Natural killer cell (primary cell): ENCODE measurements at regions not wholly inside any gene's neighbourhood (a gene's known extent, or its start where the extent isn't known, plus 50 kb on each side); places are given as distances from the start of the nearest gene placed in this dataset.
"Not testable (repeated sequence)": the region's sequence is repeated elsewhere in the genome, so short reads cannot be mapped to it uniquely, and the experiment has no call there.

Experiments
- ATAC-seq, 3 donors: fragments of 150-1000 bp in 2 of 3; fragments of 200-7000 bp in 1 of 3; cut with Tn5 transposase; 1 replicate in 1 of 3; 2 replicates in 2 of 3; pipeline ENCODE4 v1.10.0; 2021; ENCODE audit warnings: mild to moderate bottlenecking in 2 of 3, moderate library complexity in 2 of 3
- DNase-seq, 2 donors: peaks; one replicate each; pipeline versions ENCODE4 v3.0.0 to v3.0.0-alpha.2; 2013 to 2021; ENCODE audit warnings: mixed read lengths in 1 of 2
- H3K27ac ChIP-seq: one replicate; pipeline ENCODE4 v1.5.1; 2013; ENCODE audit warnings: mild to moderate bottlenecking, low read length
- H3K27me3 ChIP-seq: one replicate; pipeline ENCODE4 v1.6.1; 2013; ENCODE audit warnings: low read length; ENCODE audit not compliant: control insufficient read depth, insufficient read depth
- H3K36me3 ChIP-seq: one replicate; pipeline ENCODE4 v1.6.1; 2013; ENCODE audit warnings: low read length; ENCODE audit not compliant: control insufficient read depth, insufficient read depth
- H3K4me1 ChIP-seq: one replicate; pipeline ENCODE4 v1.6.1; 2013; ENCODE audit warnings: low read length; ENCODE audit not compliant: control insufficient read depth, insufficient read depth
- H3K4me3 ChIP-seq: one replicate; pipeline ENCODE4 v1.5.1; 2013; ENCODE audit warnings: low read length
- H3K9me3 ChIP-seq: one replicate; pipeline ENCODE4 v1.6.1; 2013; ENCODE audit warnings: low read length; ENCODE audit not compliant: control insufficient read depth, insufficient read depth
- H3K27ac Mint-ChIP-seq, 2 donors: one replicate each; pipeline ENCODE4 v1.8.0; 2022; ENCODE audit warnings: mild to moderate bottlenecking in 2 of 2, mixed read lengths in 2 of 2, moderate library complexity in 1 of 2
- H3K27me3 Mint-ChIP-seq, 2 donors: one replicate each; pipeline ENCODE4 v1.8.0; 2022; ENCODE audit warnings: low read depth in 2 of 2, mixed read lengths in 2 of 2
- H3K36me3 Mint-ChIP-seq: one replicate; pipeline ENCODE4 v1.8.0; 2022; ENCODE audit warnings: mixed read lengths
- H3K4me1 Mint-ChIP-seq, 2 donors: one replicate each; pipeline ENCODE4 v1.8.0; 2022; ENCODE audit warnings: mixed read lengths in 2 of 2
- H3K4me3 Mint-ChIP-seq: one replicate; pipeline ENCODE4 v1.8.0; 2022; ENCODE audit warnings: mild to moderate bottlenecking, moderate library complexity, mixed read lengths
- H3K9me3 Mint-ChIP-seq, 2 donors: one replicate each; pipeline ENCODE4 v1.8.0; 2022; ENCODE audit warnings: mixed read lengths in 2 of 2
- CTCF ChIP-seq: fragments of 200-600 bp; IDR thresholded peaks from one replicate; pipeline ENCODE4 v1.8.0; 2022; ENCODE audit warnings: antibody characterized with exemption
- WGBS: methylation state at CpG from one replicate; pipeline ENCODE4 v1.1.7; 2013; ENCODE audit warnings: missing lambda C conversion rate; ENCODE audit not compliant: insufficient coverage; 5-methylcytosine and 5-hydroxymethylcytosine counted together
- intact Hi-C: fragments of 100-400 bp; cut with micrococcal nuclease; formaldehyde crosslinking; loops from one replicate; pipeline ENCODE4 v1.14.2; 2022

- DNase-seq (no peak), ATAC-seq (no peak)
- no peak for TF ChIP-seq CTCF
- Histone ChIP-seq H3K36me3 (no peaks in the 10 kb centered on the region), H3K4me1 (no peaks in the 10 kb centered on the region), H3K9me3 (no peaks in the 10 kb centered on the region), H3K4me3 (no peak overlapping the region), H3K27me3 (no peaks in the 10 kb centered on the region), H3K27ac (no peak overlapping the region)
- H3K4me1 Mint-ChIP-seq: no peaks in the 10 kb centered on the region
- peaks cover 12 to 14% of the 10 kb centered on the region in 2 donors for H3K9me3 Mint-ChIP-seq
- intact Hi-C loops: no loop called here
- H3K4me3 Mint-ChIP-seq: no peak overlapping the region
- no peak overlapping the region for H3K27ac Mint-ChIP-seq
- 44% methylated on average over 2 of the region's 2 CpGs for WGBS
- peaks cover 6% of the 10 kb centered on the region for H3K36me3 Mint-ChIP-seq
- no peaks in the 10 kb centered on the region for H3K27me3 Mint-ChIP-seq
Observed at GRCh38 chr6:54533567-54533966, 225.3 kb downstream of the TINAG start.

- 50% methylated on average over 1 of the region's 1 CpG for WGBS
- TF ChIP-seq CTCF: no peak
- DNase-seq: no peak
- no peaks in the 10 kb centered on the region for H3K36me3 ChIP-seq
- no peaks in the 10 kb centered on the region for H3K36me3 Mint-ChIP-seq
- H3K4me3 Mint-ChIP-seq: no peak overlapping the region
- ATAC-seq: no peak
- H3K9me3 Mint-ChIP-seq: peaks cover 11 to 12% of the 10 kb centered on the region in 2 donors
- H3K4me1 Mint-ChIP-seq: no peaks in the 10 kb centered on the region
- no peaks in the 10 kb centered on the region for H3K9me3 ChIP-seq
- H3K27me3 ChIP-seq: no peaks in the 10 kb centered on the region
- H3K27me3 Mint-ChIP-seq: no peaks in the 10 kb centered on the region
- H3K27ac ChIP-seq: no peak overlapping the region
- H3K27ac Mint-ChIP-seq: no peak overlapping the region
- intact Hi-C loops: no loop called here
- no peak overlapping the region for H3K4me3 ChIP-seq
- no peaks in the 10 kb centered on the region for H3K4me1 ChIP-seq
Observed at GRCh38 chr6:54535568-54535967, 227.3 kb downstream of the TINAG start.

DNA sequence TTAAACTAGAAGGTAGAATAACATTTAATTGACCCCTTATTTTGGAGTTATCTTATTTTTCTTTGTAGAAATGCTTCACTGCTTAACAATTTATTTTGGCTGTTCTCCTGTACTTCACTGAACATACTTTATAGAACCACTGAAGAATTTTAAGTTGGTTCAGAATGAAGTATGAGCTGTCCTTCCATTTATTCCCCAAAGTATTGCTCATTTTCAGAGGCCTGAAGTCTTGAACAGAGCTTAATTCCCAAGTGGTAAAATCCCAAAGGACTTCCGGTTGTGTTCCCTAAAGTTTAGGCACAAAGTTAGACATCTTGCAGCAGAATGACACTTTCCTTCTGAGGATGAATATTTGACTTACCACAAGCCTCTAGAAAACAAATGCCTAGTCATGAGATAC, 233.3 kb downstream of the TINAG start:
- H3K36me3 ChIP-seq: no peaks in the 10 kb centered on the region
- no peaks in the 10 kb centered on the region for H3K27me3 ChIP-seq
- DNase-seq (no peak), ATAC-seq (no peak)
- no peaks in the 10 kb centered on the region for H3K27me3 Mint-ChIP-seq
- no peaks in the 10 kb centered on the region for H3K9me3 ChIP-seq
- no peak for TF ChIP-seq CTCF
- no peak overlapping the region for H3K27ac ChIP-seq
- intact Hi-C loops: no loop called here
- no peak overlapping the region for H3K4me3 ChIP-seq
- WGBS: 89% methylated on average over 1 of the region's 1 CpG
- H3K4me3 Mint-ChIP-seq: no peak overlapping the region
- peaks cover 8 to 12% of the 10 kb centered on the region in 2 donors for H3K9me3 Mint-ChIP-seq
- H3K4me1 Mint-ChIP-seq: no peaks in the 10 kb centered on the region
- H3K36me3 Mint-ChIP-seq: peaks cover 5% of the 10 kb centered on the region
- H3K27ac Mint-ChIP-seq: no peak overlapping the region
- no peaks in the 10 kb centered on the region for H3K4me1 ChIP-seq

DNA sequence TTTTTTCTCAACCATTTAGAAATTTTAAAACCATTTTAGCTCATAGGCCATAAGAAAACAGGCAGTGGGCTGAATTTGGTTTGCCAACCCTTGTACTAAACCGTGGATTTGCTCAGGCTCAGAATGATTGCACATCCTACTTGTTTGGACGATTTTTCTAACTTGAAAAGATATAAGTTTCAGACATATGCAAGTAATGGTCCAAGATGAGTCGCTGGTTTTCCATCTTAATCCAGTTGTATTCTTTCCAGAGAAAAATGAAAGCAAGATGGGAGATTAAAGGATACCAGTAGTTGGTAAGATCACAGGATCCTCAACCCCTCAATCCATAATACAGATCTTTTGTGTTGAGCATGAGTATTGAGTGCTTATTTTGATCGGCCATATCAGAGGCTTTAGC, 250.9 kb downstream of the TINAG start:
- ATAC-seq: no peak
- intact Hi-C loops: no loop called here
- no peaks in the 10 kb centered on the region for H3K36me3 Mint-ChIP-seq

DNA sequence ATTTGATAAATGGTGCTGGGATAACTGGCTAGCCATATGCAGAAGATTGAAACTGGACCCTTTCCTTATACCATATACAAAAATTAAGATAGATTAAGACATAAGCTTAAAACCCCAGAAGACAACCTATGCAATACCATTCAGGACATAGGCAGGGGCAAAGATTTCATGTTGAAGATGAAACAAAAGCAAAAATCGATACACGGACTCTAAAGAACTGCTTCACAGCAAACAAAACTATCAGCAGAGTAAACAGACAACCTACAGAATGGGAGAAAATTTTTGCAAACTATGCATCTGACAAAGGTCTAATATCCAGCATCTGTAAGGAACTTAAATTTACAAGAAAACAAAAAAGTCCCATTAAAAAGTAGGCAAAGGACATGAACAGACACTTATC, 255.9 kb downstream of the TINAG start:
- H3K27ac ChIP-seq, H3K4me3 Mint-ChIP-seq, intact Hi-C loops, H3K36me3 ChIP-seq, H3K4me3 ChIP-seq, H3K36me3 Mint-ChIP-seq, H3K27ac Mint-ChIP-seq, ATAC-seq, H3K4me1 Mint-ChIP-seq, H3K27me3 ChIP-seq, H3K27me3 Mint-ChIP-seq, DNase-seq, H3K4me1 ChIP-seq, H3K9me3 ChIP-seq: not testable (repeated sequence)
- WGBS: 88% methylated on average over 2 of the region's 2 CpGs
- peaks cover 2 to 19% of the 10 kb centered on the region in 2 donors for H3K9me3 Mint-ChIP-seq

More for the DNA sequence above, 250.9 kb downstream of the TINAG start:
- no peak for TF ChIP-seq CTCF
- Histone ChIP-seq H3K27ac (no peak overlapping the region), H3K4me3 (no peak overlapping the region), H3K9me3 (no peaks in the 10 kb centered on the region), H3K27me3 (no peaks in the 10 kb centered on the region), H3K36me3 (no peaks in the 10 kb centered on the region), H3K4me1 (no peaks in the 10 kb centered on the region)
- no peak overlapping the region for H3K4me3 Mint-ChIP-seq
- 84% methylated on average over 2 of the region's 4 CpGs for WGBS
- H3K4me1 Mint-ChIP-seq: no peaks in the 10 kb centered on the region
- H3K27me3 Mint-ChIP-seq: no peaks in the 10 kb centered on the region
- H3K27ac Mint-ChIP-seq: no peak overlapping the region
- no peak for DNase-seq
- H3K9me3 Mint-ChIP-seq: peaks cover 8 to 20% of the 10 kb centered on the region in 2 donors
